Calu3 (cell line): ENCODE measurements at regions not wholly inside any gene's neighbourhood (a gene's known extent, or its start where the extent isn't known, plus 50 kb on each side); places are given as distances from the start of the nearest gene placed in this dataset.
A peak's percentile ranks its signal among the peaks of the same experiment; 100 is the strongest.

Experiments
- BruUV-seq: library from RNA; stranded (reverse); fragments of 400-500 nt; replicated peaks from 2 replicates; lab custom pipeline; 2021; lab: Mats Ljungman, UMichigan
- CTCF ChIA-PET: fragments of 300-600 bp; sonication (Branson Sonifier 250); formaldehyde crosslinking; loops from one replicate; lab custom pipeline; 2022; ENCODE audit warnings: antibody characterized with exemption; lab: Charles Lee
- DNase-seq: peaks from one replicate; pipeline ENCODE4 v3.0.0; 2022
- H3K27ac Mint-ChIP-seq: one replicate; pipeline ENCODE4 v1.8.0; 2022; ENCODE audit warnings: mixed read lengths; ENCODE audit not compliant: unreplicated experiment
- H3K27me3 Mint-ChIP-seq: one replicate; pipeline ENCODE4 v1.8.0; 2022; ENCODE audit warnings: mixed read lengths; ENCODE audit not compliant: unreplicated experiment
- H3K36me3 Mint-ChIP-seq: one replicate; pipeline ENCODE4 v1.8.0; 2022; ENCODE audit warnings: mild to moderate bottlenecking, moderate library complexity, mixed read lengths; ENCODE audit not compliant: insufficient read depth, unreplicated experiment
- H3K4me1 Mint-ChIP-seq: one replicate; pipeline ENCODE4 v1.8.0; 2022; ENCODE audit warnings: mild to moderate bottlenecking, low read depth, mixed read lengths; ENCODE audit not compliant: unreplicated experiment
- H3K4me3 Mint-ChIP-seq: one replicate; pipeline ENCODE4 v1.8.0; 2022; ENCODE audit warnings: mild to moderate bottlenecking, low read depth, moderate library complexity, mixed read lengths; ENCODE audit not compliant: unreplicated experiment
- H3K9me3 Mint-ChIP-seq: one replicate; pipeline ENCODE4 v1.8.0; 2022; ENCODE audit warnings: low read depth, mixed read lengths; ENCODE audit not compliant: unreplicated experiment
- intact Hi-C: fragments of 100-400 bp; cut with micrococcal nuclease; formaldehyde crosslinking; loops from one replicate; pipeline ENCODE4 v1.10.0; 2022; ENCODE audit not compliant: unreplicated experiment
- TF ChIP-seq, protein P1 (sequence below): fragments of 200-600 bp; IDR thresholded peaks from one replicate; pipeline ENCODE4 v1.8.0; 2022; ENCODE audit warnings: antibody characterized with exemption; ENCODE audit not compliant: unreplicated experiment

GRCh38 chr10:58888957-58889356, 287.5 kb upstream of the PHYHIPL start:
- CTCF ChIA-PET: no interaction called here
- no TSS peak for BruUV-seq
- peaks cover 27% of the 10 kb centered on the region for H3K27me3 Mint-ChIP-seq

GRCh38 chr10:58892031-58892531, 284.4 kb upstream of the PHYHIPL start:
- Mint-ChIP-seq H3K27me3 (peaks cover 22% of the 10 kb centered on the region), H3K4me3 (no peak overlapping the region), H3K27ac (no peak overlapping the region), H3K9me3 (no peaks in the 10 kb centered on the region), H3K36me3 (no peaks in the 10 kb centered on the region), H3K4me1 (peaks cover 8% of the 10 kb centered on the region)
- TF ChIP-seq, protein P1, sequence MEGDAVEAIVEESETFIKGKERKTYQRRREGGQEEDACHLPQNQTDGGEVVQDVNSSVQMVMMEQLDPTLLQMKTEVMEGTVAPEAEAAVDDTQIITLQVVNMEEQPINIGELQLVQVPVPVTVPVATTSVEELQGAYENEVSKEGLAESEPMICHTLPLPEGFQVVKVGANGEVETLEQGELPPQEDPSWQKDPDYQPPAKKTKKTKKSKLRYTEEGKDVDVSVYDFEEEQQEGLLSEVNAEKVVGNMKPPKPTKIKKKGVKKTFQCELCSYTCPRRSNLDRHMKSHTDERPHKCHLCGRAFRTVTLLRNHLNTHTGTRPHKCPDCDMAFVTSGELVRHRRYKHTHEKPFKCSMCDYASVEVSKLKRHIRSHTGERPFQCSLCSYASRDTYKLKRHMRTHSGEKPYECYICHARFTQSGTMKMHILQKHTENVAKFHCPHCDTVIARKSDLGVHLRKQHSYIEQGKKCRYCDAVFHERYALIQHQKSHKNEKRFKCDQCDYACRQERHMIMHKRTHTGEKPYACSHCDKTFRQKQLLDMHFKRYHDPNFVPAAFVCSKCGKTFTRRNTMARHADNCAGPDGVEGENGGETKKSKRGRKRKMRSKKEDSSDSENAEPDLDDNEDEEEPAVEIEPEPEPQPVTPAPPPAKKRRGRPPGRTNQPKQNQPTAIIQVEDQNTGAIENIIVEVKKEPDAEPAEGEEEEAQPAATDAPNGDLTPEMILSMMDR: no peak
- no peak for DNase-seq
- intact Hi-C loops: no loop called here
- no TSS peak for BruUV-seq
- CTCF ChIA-PET: no interaction called here

More at GRCh38 chr10:58888957-58889356, 287.5 kb upstream of the PHYHIPL start:
- no peak for DNase-seq
- intact Hi-C loops: no loop called here
- Mint-ChIP-seq H3K9me3 (no peaks in the 10 kb centered on the region), H3K27ac (no peak overlapping the region), H3K4me1 (no peaks in the 10 kb centered on the region), H3K4me3 (no peak overlapping the region), H3K36me3 (no peaks in the 10 kb centered on the region)
- TF ChIP-seq, protein P1: no peak

DNA sequence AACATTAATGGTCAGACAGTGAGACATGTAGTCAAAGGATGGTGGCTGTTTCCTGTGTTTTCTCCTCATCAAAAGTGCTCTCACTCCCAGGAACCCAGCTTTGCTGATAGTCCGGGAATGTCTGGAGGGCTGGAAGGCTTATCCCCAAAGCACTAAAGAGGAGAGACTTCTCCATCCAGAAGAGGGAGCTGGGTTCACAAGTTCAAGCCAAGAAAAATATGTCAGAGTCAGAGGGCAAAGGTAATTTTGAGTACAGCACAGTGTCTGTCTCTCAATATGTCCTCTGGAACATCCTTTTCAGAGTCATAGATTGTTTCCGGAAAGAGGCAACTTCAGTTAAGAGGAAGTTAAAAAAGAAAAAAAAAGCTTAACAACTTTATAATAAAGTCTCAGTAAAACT, 281.5 kb upstream of the PHYHIPL start:
- DNase-seq: no peak
- H3K27me3 Mint-ChIP-seq: peaks cover 8% of the 10 kb centered on the region
- H3K4me3 Mint-ChIP-seq: no peak overlapping the region
- intact Hi-C loops: no loop called here
- no TSS peak for BruUV-seq
- no peaks in the 10 kb centered on the region for H3K9me3 Mint-ChIP-seq
- H3K36me3 Mint-ChIP-seq: no peaks in the 10 kb centered on the region
- TF ChIP-seq, protein P1: no peak
- H3K4me1 Mint-ChIP-seq: peaks cover 8% of the 10 kb centered on the region
- no peak overlapping the region for H3K27ac Mint-ChIP-seq
- CTCF ChIA-PET: no interaction called here

GRCh38 chr10:58896229-58896628, 280.2 kb upstream of the PHYHIPL start:
- no peak overlapping the region for H3K27ac Mint-ChIP-seq
- H3K4me1 Mint-ChIP-seq: peaks cover 8% of the 10 kb centered on the region

More at GRCh38 chr10:58896229-58896628, 280.2 kb upstream of the PHYHIPL start:
- BruUV-seq: no TSS peak
- no peaks in the 10 kb centered on the region for H3K9me3 Mint-ChIP-seq
- TF ChIP-seq, protein P1: no peak
- peaks cover 8% of the 10 kb centered on the region for H3K27me3 Mint-ChIP-seq
- peak; percentile 7 for DNase-seq
- intact Hi-C loops: no loop called here
- no peaks in the 10 kb centered on the region for H3K36me3 Mint-ChIP-seq
- no peak overlapping the region for H3K4me3 Mint-ChIP-seq
- CTCF ChIA-PET: no interaction called here
